ENCODE measurements at regions not wholly inside any gene's neighbourhood (a gene's known extent, or its start where the extent isn't known, plus 50 kb on each side); places are given as distances from the start of the nearest gene placed in this dataset.
A peak's percentile ranks its signal among the peaks of the same experiment; 100 is the strongest.
"Not testable (repeated sequence)": the region's sequence is repeated elsewhere in the genome, so short reads cannot be mapped to it uniquely, and the experiment has no call there.

GRCh38 chr13:71304861-71305260 lies 562.1 kb downstream of the DACH1 start:
- no peak for DNase-seq (ENCODE audit: low read depth in 1 of 2, low spot score in 1 of 2)

- DNase-seq (ENCODE audit: low read depth in 1 of 2, low spot score in 1 of 2): no peak
Measured at GRCh38 chr13:71303144-71303543, 563.9 kb downstream of the DACH1 start.

GRCh38 chr13:71300602-71301001 lies 566.4 kb downstream of the DACH1 start:
- DNase-seq (ENCODE audit: low read depth in 1 of 2, low spot score in 1 of 2): no peak

GRCh38 chr13:71291842-71292146 lies 575.2 kb downstream of the DACH1 start:
- no peak for DNase-seq (ENCODE audit: low read depth in 1 of 2, low spot score in 1 of 2)

GRCh38 chr13:71290963-71291841 lies 575.8 kb downstream of the DACH1 start:
- peak in 1 of 2 donors; percentile 38 for DNase-seq (ENCODE audit: low read depth in 1 of 2, low spot score in 1 of 2)

GRCh38 chr13:71289980-71290379 lies 577.0 kb downstream of the DACH1 start:
- DNase-seq (ENCODE audit: low read depth in 1 of 2, low spot score in 1 of 2): not testable (repeated sequence)

GRCh38 chr13:71285700-71286099 lies 581.3 kb downstream of the DACH1 start:
- DNase-seq (ENCODE audit: low read depth in 1 of 2, low spot score in 1 of 2): no peak

- DNase-seq (ENCODE audit: low read depth in 1 of 2, low spot score in 1 of 2): no peak
Measured at GRCh38 chr13:71278512-71278911, 588.5 kb downstream of the DACH1 start.

GRCh38 chr13:71274923-71275608 lies 591.9 kb downstream of the DACH1 start:
- no peak for DNase-seq (ENCODE audit: low read depth in 1 of 2, low spot score in 1 of 2)

GRCh38 chr13:71261256-71261655 lies 605.7 kb downstream of the DACH1 start:
- no peak for DNase-seq (ENCODE audit: low read depth in 1 of 2, low spot score in 1 of 2)

GRCh38 chr13:71260246-71260645 lies 606.8 kb downstream of the DACH1 start:
- DNase-seq (ENCODE audit: low read depth in 1 of 2, low spot score in 1 of 2): no peak

GRCh38 chr13:71255633-71256032 lies 611.4 kb downstream of the DACH1 start:
- no peak for DNase-seq (ENCODE audit: low read depth in 1 of 2, low spot score in 1 of 2)

GRCh38 chr13:71254384-71254783 lies 612.6 kb downstream of the DACH1 start:
- DNase-seq (ENCODE audit: low read depth in 1 of 2, low spot score in 1 of 2): no peak

- DNase-seq (ENCODE audit: low read depth in 1 of 2, low spot score in 1 of 2): no peak
Measured at GRCh38 chr13:71252184-71252704, 614.8 kb downstream of the DACH1 start.

GRCh38 chr13:71251292-71251951 lies 615.6 kb downstream of the DACH1 start:
- DNase-seq (ENCODE audit: low read depth in 1 of 2, low spot score in 1 of 2): no peak

GRCh38 chr13:71249011-71249410 lies 618.0 kb downstream of the DACH1 start:
- DNase-seq (ENCODE audit: low read depth in 1 of 2, low spot score in 1 of 2): no peak

GRCh38 chr13:71244161-71244560 lies 622.8 kb downstream of the DACH1 start:
- DNase-seq (ENCODE audit: low read depth in 1 of 2, low spot score in 1 of 2): no peak

- DNase-seq (ENCODE audit: low read depth in 1 of 2, low spot score in 1 of 2): no peak
Measured at GRCh38 chr13:71242201-71242600, 624.8 kb downstream of the DACH1 start.

- DNase-seq (ENCODE audit: low read depth in 1 of 2, low spot score in 1 of 2): no peak
Measured at GRCh38 chr13:71240911-71241310, 626.1 kb downstream of the DACH1 start.

GRCh38 chr13:71237332-71237731 lies 629.7 kb downstream of the DACH1 start:
- no peak for DNase-seq (ENCODE audit: low read depth in 1 of 2, low spot score in 1 of 2)

- DNase-seq (ENCODE audit: low read depth in 1 of 2, low spot score in 1 of 2): no peak
Measured at GRCh38 chr13:71219698-71220415, 647.1 kb downstream of the DACH1 start.

Data from activated CD4-positive, alpha-beta T cell treated with anti-CD3 and anti-CD28 coated beads, Interleukin-2, amount 50 U/mL, for 24 hours (primary cell).